ENCODE measurements at regions not wholly inside any gene's neighbourhood (a gene's known extent, or its start where the extent isn't known, plus 50 kb on each side); places are given as distances from the start of the nearest gene placed in this dataset.

DNA sequence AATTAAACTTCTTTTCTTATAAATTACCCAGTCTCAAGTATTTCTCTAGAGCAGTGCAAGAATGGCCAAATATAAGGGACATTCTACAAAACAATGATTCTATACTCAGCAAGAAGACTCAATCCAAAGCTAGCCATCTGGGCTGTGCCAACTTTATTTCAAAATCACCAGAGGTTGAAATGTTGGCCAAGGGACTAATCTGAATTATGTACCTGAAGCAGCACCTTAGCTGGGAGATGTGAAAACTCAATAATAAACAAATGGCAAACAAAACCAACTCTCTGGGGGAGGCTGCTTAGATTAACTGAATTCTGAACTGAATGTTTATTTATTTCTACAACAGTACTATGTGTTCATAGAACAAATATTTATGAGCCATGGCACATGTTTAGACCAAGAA, 251.3 kb downstream of the RDH14 start:
- H3K9me3 ChIP-seq (ENCODE audit: severe bottlenecking), result peaks cover 5% of the 10 kb centered on the region
- no peak overlapping the region for H3K27ac ChIP-seq
- TF ChIP-seq, protein P1, sequence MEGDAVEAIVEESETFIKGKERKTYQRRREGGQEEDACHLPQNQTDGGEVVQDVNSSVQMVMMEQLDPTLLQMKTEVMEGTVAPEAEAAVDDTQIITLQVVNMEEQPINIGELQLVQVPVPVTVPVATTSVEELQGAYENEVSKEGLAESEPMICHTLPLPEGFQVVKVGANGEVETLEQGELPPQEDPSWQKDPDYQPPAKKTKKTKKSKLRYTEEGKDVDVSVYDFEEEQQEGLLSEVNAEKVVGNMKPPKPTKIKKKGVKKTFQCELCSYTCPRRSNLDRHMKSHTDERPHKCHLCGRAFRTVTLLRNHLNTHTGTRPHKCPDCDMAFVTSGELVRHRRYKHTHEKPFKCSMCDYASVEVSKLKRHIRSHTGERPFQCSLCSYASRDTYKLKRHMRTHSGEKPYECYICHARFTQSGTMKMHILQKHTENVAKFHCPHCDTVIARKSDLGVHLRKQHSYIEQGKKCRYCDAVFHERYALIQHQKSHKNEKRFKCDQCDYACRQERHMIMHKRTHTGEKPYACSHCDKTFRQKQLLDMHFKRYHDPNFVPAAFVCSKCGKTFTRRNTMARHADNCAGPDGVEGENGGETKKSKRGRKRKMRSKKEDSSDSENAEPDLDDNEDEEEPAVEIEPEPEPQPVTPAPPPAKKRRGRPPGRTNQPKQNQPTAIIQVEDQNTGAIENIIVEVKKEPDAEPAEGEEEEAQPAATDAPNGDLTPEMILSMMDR (IDR thresholded peaks at IDR 0.05; ENCODE audit: low read depth, low read length), result no peak
- H3K27me3 ChIP-seq (ENCODE audit: insufficient read depth, low read depth, severe bottlenecking), result no peaks in the 10 kb centered on the region
- no peak overlapping the region for H3K4me3 ChIP-seq (ENCODE audit: low read depth, low read length)
- no peaks in the 10 kb centered on the region for H3K36me3 ChIP-seq
- no peak for DNase-seq

DNA sequence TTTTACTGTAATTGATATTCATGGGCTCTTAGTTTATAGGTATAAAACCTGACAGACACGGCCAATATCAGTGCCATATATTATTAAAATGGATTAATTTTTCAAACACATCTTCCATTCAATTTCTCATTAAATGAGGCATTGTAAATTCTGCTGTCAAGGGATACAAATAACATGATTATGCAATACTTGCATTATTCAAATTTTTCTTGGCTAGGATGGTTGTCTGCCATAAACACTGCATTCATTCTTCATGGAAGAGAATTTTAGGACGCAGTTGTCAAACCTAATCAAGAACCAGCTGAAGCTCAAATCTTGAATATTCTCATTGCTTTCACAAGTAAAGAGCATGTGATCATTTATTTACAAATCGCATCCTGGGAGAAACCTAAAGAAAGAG, 255.6 kb downstream of the RDH14 start:
- no peak for DNase-seq
- TF ChIP-seq, protein P1 (IDR thresholded peaks at IDR 0.05; ENCODE audit: low read depth, low read length), result no peak
- no peaks in the 10 kb centered on the region for H3K27me3 ChIP-seq (ENCODE audit: insufficient read depth, low read depth, severe bottlenecking)
- no peak overlapping the region for H3K4me3 ChIP-seq (ENCODE audit: low read depth, low read length)
- no peak overlapping the region for H3K27ac ChIP-seq
- no peaks in the 10 kb centered on the region for H3K36me3 ChIP-seq
- no peaks in the 10 kb centered on the region for H3K9me3 ChIP-seq (ENCODE audit: severe bottlenecking)

DNA sequence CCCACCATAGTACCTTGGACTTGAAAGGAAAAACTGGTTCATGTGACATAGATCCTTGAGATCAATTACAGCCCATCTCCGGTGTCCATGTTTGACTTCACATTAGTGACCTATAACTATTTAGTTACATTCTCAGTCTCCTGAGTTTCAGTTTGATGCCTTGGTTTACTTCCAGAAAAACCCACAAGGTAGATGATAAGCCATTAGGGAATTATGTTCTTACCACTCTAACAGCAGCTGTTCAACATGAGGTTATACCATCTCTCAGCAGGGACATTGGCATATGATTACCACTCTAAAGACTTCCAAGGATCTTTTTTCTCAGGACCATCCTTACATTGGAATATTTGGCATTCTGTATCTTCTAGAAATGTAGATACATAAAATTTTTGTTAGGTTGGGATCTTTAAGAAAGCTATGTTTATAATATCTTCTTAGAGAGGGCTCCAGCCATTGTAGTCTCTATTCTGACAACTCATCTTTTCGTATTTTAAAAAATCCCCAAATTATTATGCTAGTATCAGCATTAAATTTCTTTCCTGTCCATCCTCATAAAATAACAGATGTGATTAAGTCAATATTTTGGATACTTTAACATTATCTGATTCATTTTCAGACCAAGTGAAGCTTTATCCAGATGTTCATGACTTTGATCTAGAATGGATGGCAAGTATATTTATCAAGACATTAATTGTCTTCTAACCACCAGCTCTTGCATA, 258.9 kb downstream of the RDH14 start:
- no peaks in the 10 kb centered on the region for H3K9me3 ChIP-seq (ENCODE audit: severe bottlenecking)
- H3K36me3 ChIP-seq, result no peaks in the 10 kb centered on the region
- no peak overlapping the region for H3K27ac ChIP-seq
- TF ChIP-seq, protein P1 (IDR thresholded peaks at IDR 0.05; ENCODE audit: low read depth, low read length), result no peak
- no peak overlapping the region for H3K4me3 ChIP-seq (ENCODE audit: low read depth, low read length)
- DNase-seq, result no peak
- H3K27me3 ChIP-seq (ENCODE audit: insufficient read depth, low read depth, severe bottlenecking), result no peaks in the 10 kb centered on the region

DNA sequence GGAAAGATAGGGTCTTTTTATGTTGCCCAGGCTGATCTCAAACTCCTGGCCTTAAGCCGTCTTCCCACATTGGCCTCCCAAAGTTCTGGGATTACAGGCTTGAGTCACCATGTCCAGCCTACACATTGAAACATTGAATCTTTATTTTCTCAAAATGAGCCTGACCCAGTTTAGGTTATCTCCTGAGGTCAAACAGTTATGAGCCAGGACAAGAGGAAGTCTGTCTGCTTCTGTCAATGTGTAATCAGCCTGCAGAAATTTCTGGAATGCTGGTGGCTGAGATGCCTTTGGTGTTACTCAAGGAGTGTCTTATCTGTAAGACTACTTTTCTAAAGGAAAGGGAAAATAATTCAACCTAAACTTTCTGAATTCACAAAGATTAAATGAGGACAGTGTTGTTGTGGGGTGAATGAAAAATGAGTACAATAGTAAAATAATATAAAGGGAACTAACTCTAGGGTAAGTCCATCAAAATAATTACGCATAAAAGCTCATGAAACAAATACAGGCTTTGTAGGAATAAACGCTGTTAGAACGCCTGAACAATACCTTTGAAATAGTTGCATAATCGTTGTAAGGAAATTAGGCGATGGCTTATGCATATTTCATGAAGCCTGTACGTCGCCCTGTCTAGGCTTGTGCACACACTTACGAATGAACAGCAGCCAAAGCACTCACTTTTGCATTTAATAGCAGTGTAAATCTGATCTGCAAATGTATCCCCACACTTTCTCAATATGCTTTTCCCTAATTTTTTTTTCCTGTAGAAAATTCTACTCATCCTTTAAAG, 260.8 kb downstream of the RDH14 start:
- DNase-seq, result no peak
- no peak overlapping the region for H3K27ac ChIP-seq

DNA sequence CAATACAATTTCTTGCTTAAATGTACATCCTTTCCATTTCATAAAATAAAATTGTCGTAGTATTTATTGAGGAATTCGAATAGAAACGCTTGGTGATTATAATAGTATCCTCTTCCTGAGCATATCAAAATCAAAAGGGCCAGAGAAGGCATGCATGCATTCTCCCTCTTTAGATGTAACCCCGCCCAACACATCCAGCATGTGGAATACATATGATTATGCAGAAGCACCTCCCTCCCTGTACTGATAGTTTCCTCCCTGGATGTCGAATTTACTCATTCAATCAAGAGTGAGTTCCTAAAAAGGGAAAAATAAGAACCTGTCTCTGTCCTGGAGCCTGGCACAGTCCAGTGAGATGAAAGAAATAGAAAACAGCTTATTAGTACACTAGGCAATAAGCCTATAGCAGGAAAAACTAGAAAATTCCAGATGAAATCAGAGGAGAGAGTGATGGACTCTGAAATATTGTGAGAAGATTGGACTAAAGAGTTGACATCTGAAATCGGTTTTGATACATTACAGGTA, 262.9 kb downstream of the RDH14 start:
- TF ChIP-seq, protein P1 (IDR thresholded peaks at IDR 0.05; ENCODE audit: low read depth, low read length), result no peak

More for the DNA sequence above, 260.8 kb downstream of the RDH14 start:
- TF ChIP-seq, protein P1 (IDR thresholded peaks at IDR 0.05; ENCODE audit: low read depth, low read length), result no peak
- Histone ChIP-seq H3K27me3 (ENCODE audit: insufficient read depth, low read depth, severe bottlenecking) (no peaks in the 10 kb centered on the region), H3K4me3 (ENCODE audit: low read depth, low read length) (no peak overlapping the region), H3K9me3 (ENCODE audit: severe bottlenecking) (no peaks in the 10 kb centered on the region), H3K36me3 (no peaks in the 10 kb centered on the region)

More for the DNA sequence above, 262.9 kb downstream of the RDH14 start:
- Histone ChIP-seq H3K4me3 (ENCODE audit: low read depth, low read length) (no peak overlapping the region), H3K27me3 (ENCODE audit: insufficient read depth, low read depth, severe bottlenecking) (no peaks in the 10 kb centered on the region), H3K36me3 (no peaks in the 10 kb centered on the region), H3K27ac (no peak overlapping the region), H3K9me3 (ENCODE audit: severe bottlenecking) (no peaks in the 10 kb centered on the region)
- no peak for DNase-seq

All from WERI-Rb-1 (cell line).